ENCODE measurements at regions not wholly inside any gene's neighbourhood (a gene's known extent, or its start where the extent isn't known, plus 50 kb on each side); places are given as distances from the start of the nearest gene placed in this dataset.

- no peak for TF ChIP-seq MXI1 (conservative IDR thresholded peaks at IDR 0.05; ENCODE audit: poor library complexity, severe bottlenecking)
- no peak for TF ChIP-seq REST (IDR thresholded peaks at IDR 0.05; ENCODE audit: borderline replicate concordance)
- no peak for TF ChIP-seq TAF1 (IDR thresholded peaks at IDR 0.05; ENCODE audit: low read depth)
- TF ChIP-seq EP300 (conservative IDR thresholded peaks at IDR 0.05; ENCODE audit: poor library complexity, severe bottlenecking): no peak
- TF ChIP-seq CTCF (IDR thresholded peaks at IDR 0.05; ENCODE audit: poor library complexity, severe bottlenecking): no peak
- no peak for TF ChIP-seq EZH2 (IDR thresholded peaks at IDR 0.05; ENCODE audit: borderline replicate concordance, insufficient read depth, low read length, poor library complexity, severe bottlenecking)
- TF ChIP-seq RAD21 (conservative IDR thresholded peaks at IDR 0.05): no peak
- no peak for TF ChIP-seq SMC3 (conservative IDR thresholded peaks at IDR 0.05; ENCODE audit: poor library complexity)
- no peak for TF ChIP-seq POLR2AphosphoS5 (IDR thresholded peaks at IDR 0.05)
- H3K4me2 ChIP-seq (ENCODE audit: low read length): no peak overlapping the region
Observed at GRCh38 chr3:59249004-59249403, 199.2 kb upstream of the CFAP20DC start.

GRCh38 chr3:59247402-59247841 is 197.6 kb upstream of the CFAP20DC start:
- H4K20me1 ChIP-seq (ENCODE audit: insufficient read depth): no peaks in the 10 kb centered on the region
- no peak for TF ChIP-seq POLR2AphosphoS5 (IDR thresholded peaks at IDR 0.05)
- no peak for TF ChIP-seq EP300 (conservative IDR thresholded peaks at IDR 0.05; ENCODE audit: poor library complexity, severe bottlenecking)
- TF ChIP-seq RAD21 (conservative IDR thresholded peaks at IDR 0.05): no peak
- TF ChIP-seq REST (IDR thresholded peaks at IDR 0.05; ENCODE audit: borderline replicate concordance): no peak
- TF ChIP-seq TAF1 (IDR thresholded peaks at IDR 0.05; ENCODE audit: low read depth): no peak
- TF ChIP-seq EZH2 (IDR thresholded peaks at IDR 0.05; ENCODE audit: borderline replicate concordance, insufficient read depth, low read length, poor library complexity, severe bottlenecking): no peak
- no peak for TF ChIP-seq SMC3 (conservative IDR thresholded peaks at IDR 0.05; ENCODE audit: poor library complexity)
- TF ChIP-seq CTCF (IDR thresholded peaks at IDR 0.05; ENCODE audit: poor library complexity, severe bottlenecking): no peak
- TF ChIP-seq MXI1 (conservative IDR thresholded peaks at IDR 0.05; ENCODE audit: poor library complexity, severe bottlenecking): no peak
- no peaks in the 10 kb centered on the region for H3K79me2 ChIP-seq (replicated peaks; ENCODE audit: insufficient read depth, low read length)
- H3K9me3 ChIP-seq (ENCODE audit: low read length): no peaks in the 10 kb centered on the region
- no peak overlapping the region for H2AFZ ChIP-seq (ENCODE audit: low read depth, low read length)
- no peaks in the 10 kb centered on the region for H3K9me2 ChIP-seq (ENCODE audit: insufficient read depth, low read length)
- no peak overlapping the region for H3K27ac ChIP-seq (ENCODE audit: low read length)
- H3K9ac ChIP-seq (ENCODE audit: low read length): no peak overlapping the region
- no peak overlapping the region for H3K4me3 ChIP-seq (ENCODE audit: low read length)
- H3F3A ChIP-seq (ENCODE audit: insufficient read depth, low read length, poor library complexity, severe bottlenecking): no peaks in the 10 kb centered on the region
- no peaks in the 10 kb centered on the region for H3K36me3 ChIP-seq (ENCODE audit: insufficient read depth, low read length)
- H3K4me2 ChIP-seq (ENCODE audit: low read length): no peak overlapping the region
- no peaks in the 10 kb centered on the region for H3K27me3 ChIP-seq (ENCODE audit: insufficient read depth, low read depth, low read length)

More at GRCh38 chr3:59249004-59249403, 199.2 kb upstream of the CFAP20DC start:
- no peaks in the 10 kb centered on the region for H3K36me3 ChIP-seq (ENCODE audit: insufficient read depth, low read length)
- H3K9ac ChIP-seq (ENCODE audit: low read length): no peak overlapping the region
- no peaks in the 10 kb centered on the region for H4K20me1 ChIP-seq (ENCODE audit: insufficient read depth)
- H3K79me2 ChIP-seq (replicated peaks; ENCODE audit: insufficient read depth, low read length): no peaks in the 10 kb centered on the region
- no peak overlapping the region for H2AFZ ChIP-seq (ENCODE audit: low read depth, low read length)
- H3K9me2 ChIP-seq (ENCODE audit: insufficient read depth, low read length): no peaks in the 10 kb centered on the region
- H3K9me3 ChIP-seq (ENCODE audit: low read length): no peaks in the 10 kb centered on the region
- H3K4me3 ChIP-seq (ENCODE audit: low read length): no peak overlapping the region
- no peaks in the 10 kb centered on the region for H3F3A ChIP-seq (ENCODE audit: insufficient read depth, low read length, poor library complexity, severe bottlenecking)
- no peak overlapping the region for H3K27ac ChIP-seq (ENCODE audit: low read length)
- no peaks in the 10 kb centered on the region for H3K27me3 ChIP-seq (ENCODE audit: insufficient read depth, low read depth, low read length)

All from neural cell (in vitro differentiated cells).